Fibroblast of lung (primary cell): ENCODE measurements at regions not wholly inside any gene's neighbourhood (a gene's known extent, or its start where the extent isn't known, plus 50 kb on each side); places are given as distances from the start of the nearest gene placed in this dataset.

Experiments used
- DNase-seq, 2 donors: peaks; one replicate each; pipeline versions ENCODE4 v3.0.0 to v3.0.0-alpha.2; 2010; ENCODE audit warnings: low read depth in 2 of 2
- H2AFZ ChIP-seq: 2 replicates; pipeline ENCODE4 v1.5.1; 2012; ENCODE audit warnings: low read length, control low read depth, inconsistent platforms
- H3K27ac ChIP-seq: 2 replicates; pipeline ENCODE4 v1.5.1; 2011; ENCODE audit warnings: low read length, control low read depth; ENCODE audit not compliant: insufficient read depth
- H3K27me3 ChIP-seq: 2 replicates; pipeline ENCODE4 v1.5.1; 2011; ENCODE audit warnings: mild to moderate bottlenecking, low read length; ENCODE audit not compliant: control insufficient read depth, insufficient read depth
- H3K36me3 ChIP-seq: 2 replicates; pipeline ENCODE4 v1.5.1; 2011; ENCODE audit warnings: low read length; ENCODE audit not compliant: control insufficient read depth, insufficient read depth
- H3K4me1 ChIP-seq: 2 replicates; pipeline ENCODE4 v1.5.1; 2011; ENCODE audit warnings: low read length; ENCODE audit not compliant: control insufficient read depth, insufficient read depth; ENCODE audit errors: extremely low read depth
- H3K4me2 ChIP-seq: 2 replicates; pipeline ENCODE4 v1.5.1; 2011; ENCODE audit warnings: low read length, control low read depth; ENCODE audit not compliant: insufficient read depth; ENCODE audit errors: extremely low read depth
- H3K4me3 ChIP-seq, 4 experiments: fragments of 200-600 bp in 1 of 4; sonication (generic) in 1 of 4; replicated peaks in 1 of 4; 2 replicates each; pipeline ENCODE4 v1.5.1; 2011 to 2016; ENCODE audit warnings: low read length in 4 of 4, low read depth in 3 of 4, mild to moderate bottlenecking in 3 of 4, control low read depth in 2 of 4, inconsistent platforms in 1 of 4, mixed read lengths in 1 of 4; ENCODE audit not compliant: insufficient read depth in 1 of 4; ENCODE audit errors: control extremely low read depth in 1 of 4
- H3K79me2 ChIP-seq: 2 replicates; pipeline ENCODE4 v1.5.1; 2012; ENCODE audit warnings: mild to moderate bottlenecking, low read length, inconsistent platforms; ENCODE audit not compliant: control insufficient read depth, insufficient read depth
- H3K9ac ChIP-seq: 2 replicates; pipeline ENCODE4 v1.5.1; 2011; ENCODE audit warnings: mild to moderate bottlenecking, low read length, control low read depth; ENCODE audit not compliant: insufficient read depth
- H3K9me3 ChIP-seq: 2 replicates; pipeline ENCODE4 v1.5.1; 2012; ENCODE audit warnings: low read depth, low read length; ENCODE audit not compliant: control insufficient read depth, insufficient read depth
- H4K20me1 ChIP-seq: 2 replicates; pipeline ENCODE4 v1.5.1; 2011; ENCODE audit warnings: low read length; ENCODE audit not compliant: control insufficient read depth, insufficient read depth; ENCODE audit errors: extremely low read depth
- EZH2 ChIP-seq: IDR thresholded peaks from 2 replicates; pipeline ENCODE4 v1.5.1; 2012; ENCODE audit warnings: low read length, control low read depth, mild to moderate bottlenecking; ENCODE audit errors: missing control alignments
- TF ChIP-seq, protein P1 (sequence below), 2 donors: IDR thresholded peaks in 1 of 2; conservative IDR thresholded peaks in 1 of 2; 1 replicate in 1 of 2; 2 replicates in 1 of 2; pipeline ENCODE4 v1.5.1; 2011 to 2012; ENCODE audit warnings: low read length in 2 of 2, control low read depth in 1 of 2, inconsistent platforms in 1 of 2, low read depth in 1 of 2, mild to moderate bottlenecking in 1 of 2

DNA sequence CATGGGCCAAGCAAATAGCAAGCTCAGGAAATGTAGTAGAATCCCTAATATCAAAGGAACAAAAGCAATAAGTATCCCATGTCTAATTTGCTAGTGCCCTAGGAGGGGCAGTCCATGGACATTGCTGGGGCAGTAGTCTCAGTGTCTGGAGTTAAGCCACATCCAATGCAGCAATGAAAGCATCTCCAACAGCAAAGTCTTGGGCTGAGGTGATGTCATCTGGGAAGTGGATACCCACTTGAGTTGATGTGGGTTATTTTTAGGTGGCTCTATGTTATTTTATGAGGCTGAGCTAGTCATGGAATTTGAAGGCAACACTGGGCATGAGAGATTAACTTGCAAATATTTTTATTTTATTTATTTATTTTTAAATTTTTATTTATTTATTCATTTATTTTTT lies 540.0 kb downstream of the ETV1 start:
- Histone ChIP-seq H3K27ac (no peak overlapping the region), H3K4me1 (no peaks in the 10 kb centered on the region), H3K79me2 (no peaks in the 10 kb centered on the region), H3K9ac (no peak overlapping the region), H3K27me3 (no peaks in the 10 kb centered on the region), H2AFZ (no peak overlapping the region), H4K20me1 (no peaks in the 10 kb centered on the region), H3K4me3 (no peak overlapping the region), H3K4me2 (no peak overlapping the region), H3K9me3 (no peaks in the 10 kb centered on the region), H3K36me3 (no peaks in the 10 kb centered on the region)
- DNase-seq = no peak
- TF ChIP-seq, protein P1, sequence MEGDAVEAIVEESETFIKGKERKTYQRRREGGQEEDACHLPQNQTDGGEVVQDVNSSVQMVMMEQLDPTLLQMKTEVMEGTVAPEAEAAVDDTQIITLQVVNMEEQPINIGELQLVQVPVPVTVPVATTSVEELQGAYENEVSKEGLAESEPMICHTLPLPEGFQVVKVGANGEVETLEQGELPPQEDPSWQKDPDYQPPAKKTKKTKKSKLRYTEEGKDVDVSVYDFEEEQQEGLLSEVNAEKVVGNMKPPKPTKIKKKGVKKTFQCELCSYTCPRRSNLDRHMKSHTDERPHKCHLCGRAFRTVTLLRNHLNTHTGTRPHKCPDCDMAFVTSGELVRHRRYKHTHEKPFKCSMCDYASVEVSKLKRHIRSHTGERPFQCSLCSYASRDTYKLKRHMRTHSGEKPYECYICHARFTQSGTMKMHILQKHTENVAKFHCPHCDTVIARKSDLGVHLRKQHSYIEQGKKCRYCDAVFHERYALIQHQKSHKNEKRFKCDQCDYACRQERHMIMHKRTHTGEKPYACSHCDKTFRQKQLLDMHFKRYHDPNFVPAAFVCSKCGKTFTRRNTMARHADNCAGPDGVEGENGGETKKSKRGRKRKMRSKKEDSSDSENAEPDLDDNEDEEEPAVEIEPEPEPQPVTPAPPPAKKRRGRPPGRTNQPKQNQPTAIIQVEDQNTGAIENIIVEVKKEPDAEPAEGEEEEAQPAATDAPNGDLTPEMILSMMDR (conservative IDR thresholded peaks at IDR 0.05 in 1 of 2, IDR thresholded peaks at IDR 0.05 in 1 of 2; ENCODE audit: low read depth in 1 of 2, low read length in 2 of 2) = no peak
- TF ChIP-seq EZH2 = no peak

DNA sequence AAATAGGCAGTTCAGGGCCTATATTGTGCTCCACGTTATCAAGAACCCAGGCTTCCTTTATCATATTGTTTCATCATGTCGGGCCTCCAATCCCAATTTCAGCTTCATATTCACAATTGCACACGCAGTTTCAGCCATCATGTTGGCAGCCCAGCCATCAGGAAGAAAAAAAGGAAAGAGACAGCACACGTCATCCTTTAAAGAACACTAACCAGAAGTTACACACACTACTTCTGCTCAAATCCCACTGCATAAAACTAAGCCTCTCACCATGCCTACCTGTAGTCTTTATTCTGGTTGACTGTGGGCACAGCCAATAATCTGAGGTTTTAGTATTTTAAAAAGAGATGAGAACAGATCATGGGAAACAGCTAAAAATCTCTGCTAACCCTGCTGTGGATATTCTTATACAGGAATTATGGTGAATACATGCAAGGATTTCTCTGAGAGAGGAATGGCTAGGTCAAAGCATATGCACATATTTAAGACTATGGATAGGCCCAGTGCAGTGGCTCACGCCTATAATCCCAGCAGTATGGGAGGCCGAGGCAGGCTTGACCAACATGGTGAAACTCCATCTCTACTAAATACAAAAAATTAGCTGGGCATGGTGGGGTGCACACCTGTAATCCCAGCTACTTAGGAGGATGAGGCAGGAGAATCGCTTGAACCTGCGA lies 534.4 kb downstream of the ETV1 start:
- Histone ChIP-seq H3K9me3 (no peaks in the 10 kb centered on the region), H3K27ac (no peak overlapping the region), H4K20me1 (no peaks in the 10 kb centered on the region), H3K4me3 (no peak overlapping the region), H3K9ac (no peak overlapping the region), H3K4me2 (no peak overlapping the region), H3K79me2 (no peaks in the 10 kb centered on the region), H3K4me1 (no peaks in the 10 kb centered on the region), H2AFZ (no peak overlapping the region), H3K27me3 (no peaks in the 10 kb centered on the region), H3K36me3 (no peaks in the 10 kb centered on the region)
- no peak for TF ChIP-seq EZH2
- no peak for DNase-seq

DNA sequence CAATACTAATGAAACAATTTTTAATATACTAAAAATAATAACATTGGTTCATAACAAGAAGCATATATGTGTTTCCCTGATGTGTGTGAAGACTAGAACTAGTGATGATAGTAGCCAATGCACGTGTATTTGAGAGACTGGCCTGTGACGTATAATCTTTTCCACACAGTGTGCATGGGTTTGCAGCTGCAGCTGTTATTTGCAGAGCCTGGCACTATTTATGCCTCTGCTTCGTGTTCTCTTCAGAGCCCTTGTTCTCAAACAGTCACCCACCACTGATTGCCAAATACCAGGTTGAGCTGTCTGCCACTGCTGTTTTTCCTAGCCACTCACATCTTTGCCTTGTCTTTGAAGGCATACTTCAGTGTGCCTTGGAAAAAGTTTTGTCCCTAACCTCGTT lies 531.7 kb downstream of the ETV1 start:
- TF ChIP-seq EZH2 = no peak
- TF ChIP-seq, protein P1 (conservative IDR thresholded peaks at IDR 0.05 in 1 of 2, IDR thresholded peaks at IDR 0.05 in 1 of 2; ENCODE audit: low read depth in 1 of 2, low read length in 2 of 2) = no peak
- H3K4me2 ChIP-seq = no peak overlapping the region
- no peak overlapping the region for H2AFZ ChIP-seq
- H3K9me3 ChIP-seq = no peaks in the 10 kb centered on the region
- H3K9ac ChIP-seq = no peak overlapping the region
- no peaks in the 10 kb centered on the region for H3K36me3 ChIP-seq
- no peaks in the 10 kb centered on the region for H3K4me1 ChIP-seq
- H4K20me1 ChIP-seq = no peaks in the 10 kb centered on the region
- DNase-seq = no peak
- H3K27me3 ChIP-seq = no peaks in the 10 kb centered on the region
- H3K4me3 ChIP-seq = no peak overlapping the region
- no peak overlapping the region for H3K27ac ChIP-seq
- no peaks in the 10 kb centered on the region for H3K79me2 ChIP-seq
